Neural cell (in vitro differentiated cells): ENCODE measurements at regions not wholly inside any gene's neighbourhood (a gene's known extent, or its start where the extent isn't known, plus 50 kb on each side); places are given as distances from the start of the nearest gene placed in this dataset.

Experiments
- H2AFZ ChIP-seq: fragments of 200-600, 300-800 bp; sonication (generic), shearing (Covaris generic); 2 replicates; pipeline ENCODE4 v1.6.0; 2014; ENCODE audit warnings: low read depth, mild to moderate bottlenecking, antibody characterized with exemption, low read length, moderate library complexity
- H3F3A ChIP-seq: fragments of 200-600 bp; shearing (Covaris generic); 2 replicates; pipeline ENCODE4 v1.6.1; 2016; ENCODE audit warnings: mild to moderate bottlenecking, moderate library complexity, mixed read lengths, antibody characterized with exemption, low read length; ENCODE audit not compliant: insufficient read depth, poor library complexity, severe bottlenecking
- H3K27ac ChIP-seq: fragments of 200-600, 300-800 bp; sonication (generic), shearing (Covaris generic); 2 replicates; pipeline ENCODE4 v1.5.1; 2014; ENCODE audit warnings: mild to moderate bottlenecking, low read length, moderate library complexity
- H3K27me3 ChIP-seq: fragments of 300-800, 200-600 bp; sonication (generic), shearing (Covaris generic); 2 replicates; pipeline ENCODE4 v1.6.0; 2014; ENCODE audit warnings: mild to moderate bottlenecking, low read depth, low read length, moderate library complexity; ENCODE audit not compliant: insufficient read depth
- H3K36me3 ChIP-seq: fragments of 300-800, 200-600 bp; sonication (generic), shearing (Covaris generic); 2 replicates; pipeline ENCODE4 v1.5.1; 2014; ENCODE audit warnings: mild to moderate bottlenecking, antibody characterized with exemption, low read length, moderate library complexity; ENCODE audit not compliant: insufficient read depth
- H3K4me2 ChIP-seq: fragments of 300-800, 200-600 bp; sonication (generic), shearing (Covaris generic); 2 replicates; pipeline ENCODE4 v1.6.0; 2014; ENCODE audit warnings: mild to moderate bottlenecking, low read length
- H3K4me3 ChIP-seq: fragments of 300-800, 200-600 bp; sonication (generic), shearing (Covaris generic); 2 replicates; pipeline ENCODE4 v1.5.1; 2014; ENCODE audit warnings: mild to moderate bottlenecking, low read length, moderate library complexity
- H3K79me2 ChIP-seq: fragments of 200-600 bp; shearing (Covaris generic); replicated peaks from 2 replicates; pipeline ENCODE4 v1.6.0; 2014; ENCODE audit warnings: mild to moderate bottlenecking, low read length, moderate library complexity; ENCODE audit not compliant: insufficient read depth
- H3K9ac ChIP-seq: fragments of 300-800, 200-600 bp; sonication (generic), shearing (Covaris generic); 2 replicates; pipeline ENCODE4 v1.6.1; 2016; ENCODE audit warnings: mild to moderate bottlenecking, low read length, mixed read lengths
- H3K9me2 ChIP-seq: fragments of 200-600 bp; shearing (Covaris generic); 2 replicates; pipeline ENCODE4 v1.6.1; 2016; ENCODE audit warnings: mild to moderate bottlenecking, low read length, mixed read lengths; ENCODE audit not compliant: insufficient read depth
- H3K9me3 ChIP-seq: fragments of 200-600, 300-800 bp; sonication (generic), shearing (Covaris generic); 2 replicates; pipeline ENCODE4 v1.6.1; 2016; ENCODE audit warnings: mild to moderate bottlenecking, mixed run types, low read length, moderate library complexity, mixed read lengths
- H4K20me1 ChIP-seq: fragments of 200-600 bp; shearing (Covaris generic); 2 replicates; pipeline ENCODE4 v1.6.1; 2016; ENCODE audit warnings: mild to moderate bottlenecking, mixed run types; ENCODE audit not compliant: insufficient read depth
- EP300 ChIP-seq: fragments of 450-650 bp; conservative IDR thresholded peaks from 2 replicates; pipeline ENCODE4 v1.6.1; 2014; ENCODE audit warnings: antibody characterized with exemption, mild to moderate bottlenecking, moderate library complexity; ENCODE audit not compliant: poor library complexity, severe bottlenecking
- EZH2 ChIP-seq: fragments of 200-600, 300-800 bp; shearing (Covaris generic), sonication (generic); IDR thresholded peaks from 2 replicates; pipeline ENCODE4 v1.6.1; 2014; ENCODE audit warnings: antibody characterized with exemption, low read length, borderline replicate concordance, mild to moderate bottlenecking; ENCODE audit not compliant: insufficient read depth, poor library complexity, severe bottlenecking
- MXI1 ChIP-seq: fragments of 450-650 bp; conservative IDR thresholded peaks from 2 replicates; pipeline ENCODE4 v1.6.1; 2014; ENCODE audit warnings: antibody characterized with exemption, mild to moderate bottlenecking; ENCODE audit not compliant: poor library complexity, severe bottlenecking
- POLR2AphosphoS5 ChIP-seq: IDR thresholded peaks from 2 replicates; pipeline ENCODE4 v1.6.1; 2012
- RAD21 ChIP-seq: fragments of 450-650 bp; conservative IDR thresholded peaks from 2 replicates; pipeline ENCODE4 v1.6.1; 2014; ENCODE audit warnings: antibody characterized with exemption, mild to moderate bottlenecking, moderate library complexity
- REST ChIP-seq: IDR thresholded peaks from 2 replicates; pipeline ENCODE4 v1.6.1; 2012; ENCODE audit warnings: borderline replicate concordance
- SMC3 ChIP-seq: fragments of 450-650 bp; conservative IDR thresholded peaks from 2 replicates; pipeline ENCODE4 v1.6.1; 2014; ENCODE audit warnings: antibody characterized with exemption, mild to moderate bottlenecking, moderate library complexity; ENCODE audit not compliant: poor library complexity
- TAF1 ChIP-seq: IDR thresholded peaks from 2 replicates; pipeline ENCODE4 v1.6.1; 2012; ENCODE audit warnings: low read depth
- TF ChIP-seq, protein P1 (sequence below): fragments of 450-650 bp; IDR thresholded peaks from 2 replicates; pipeline ENCODE4 v1.5.1; 2014; ENCODE audit warnings: antibody characterized with exemption, mild to moderate bottlenecking, moderate library complexity; ENCODE audit not compliant: poor library complexity, severe bottlenecking

DNA sequence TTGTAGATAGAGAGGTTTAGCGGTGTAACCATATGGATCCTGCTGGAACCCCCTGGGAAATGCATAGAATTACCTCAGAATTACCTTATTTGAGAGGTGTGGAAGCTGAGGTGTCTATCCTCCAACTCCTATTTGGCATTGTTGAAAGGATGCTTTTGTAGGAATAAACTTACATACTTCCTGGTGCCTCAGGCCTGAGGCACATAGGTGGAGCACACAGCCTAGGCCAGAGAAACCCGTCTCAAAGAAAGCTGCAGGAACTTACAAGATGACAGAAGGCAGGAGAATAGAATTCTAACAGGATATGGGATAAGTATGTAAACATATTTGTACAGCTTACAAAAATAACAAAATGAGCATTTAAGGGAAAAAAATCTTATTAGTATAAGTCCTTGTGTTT lies 1507.2 kb upstream of the ZEB2 start:
- no peaks in the 10 kb centered on the region for H3K36me3 ChIP-seq
- H3K4me3 ChIP-seq: no peak overlapping the region
- H4K20me1 ChIP-seq: no peaks in the 10 kb centered on the region
- no peak overlapping the region for H3K4me2 ChIP-seq
- H3K9me3 ChIP-seq: no peaks in the 10 kb centered on the region
- H3K79me2 ChIP-seq: no peaks in the 10 kb centered on the region
- H3K27ac ChIP-seq: no peak overlapping the region
- no peaks in the 10 kb centered on the region for H3K27me3 ChIP-seq
- no peaks in the 10 kb centered on the region for H3F3A ChIP-seq
- no peak overlapping the region for H2AFZ ChIP-seq
- H3K9me2 ChIP-seq: no peaks in the 10 kb centered on the region
- no peak overlapping the region for H3K9ac ChIP-seq
- TF ChIP-seq POLR2AphosphoS5 (no peak), RAD21 (no peak), SMC3 (no peak), REST (no peak), EP300 (no peak), TAF1 (no peak), MXI1 (no peak), EZH2 (no peak)
- TF ChIP-seq, protein P1, sequence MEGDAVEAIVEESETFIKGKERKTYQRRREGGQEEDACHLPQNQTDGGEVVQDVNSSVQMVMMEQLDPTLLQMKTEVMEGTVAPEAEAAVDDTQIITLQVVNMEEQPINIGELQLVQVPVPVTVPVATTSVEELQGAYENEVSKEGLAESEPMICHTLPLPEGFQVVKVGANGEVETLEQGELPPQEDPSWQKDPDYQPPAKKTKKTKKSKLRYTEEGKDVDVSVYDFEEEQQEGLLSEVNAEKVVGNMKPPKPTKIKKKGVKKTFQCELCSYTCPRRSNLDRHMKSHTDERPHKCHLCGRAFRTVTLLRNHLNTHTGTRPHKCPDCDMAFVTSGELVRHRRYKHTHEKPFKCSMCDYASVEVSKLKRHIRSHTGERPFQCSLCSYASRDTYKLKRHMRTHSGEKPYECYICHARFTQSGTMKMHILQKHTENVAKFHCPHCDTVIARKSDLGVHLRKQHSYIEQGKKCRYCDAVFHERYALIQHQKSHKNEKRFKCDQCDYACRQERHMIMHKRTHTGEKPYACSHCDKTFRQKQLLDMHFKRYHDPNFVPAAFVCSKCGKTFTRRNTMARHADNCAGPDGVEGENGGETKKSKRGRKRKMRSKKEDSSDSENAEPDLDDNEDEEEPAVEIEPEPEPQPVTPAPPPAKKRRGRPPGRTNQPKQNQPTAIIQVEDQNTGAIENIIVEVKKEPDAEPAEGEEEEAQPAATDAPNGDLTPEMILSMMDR: no peak

DNA sequence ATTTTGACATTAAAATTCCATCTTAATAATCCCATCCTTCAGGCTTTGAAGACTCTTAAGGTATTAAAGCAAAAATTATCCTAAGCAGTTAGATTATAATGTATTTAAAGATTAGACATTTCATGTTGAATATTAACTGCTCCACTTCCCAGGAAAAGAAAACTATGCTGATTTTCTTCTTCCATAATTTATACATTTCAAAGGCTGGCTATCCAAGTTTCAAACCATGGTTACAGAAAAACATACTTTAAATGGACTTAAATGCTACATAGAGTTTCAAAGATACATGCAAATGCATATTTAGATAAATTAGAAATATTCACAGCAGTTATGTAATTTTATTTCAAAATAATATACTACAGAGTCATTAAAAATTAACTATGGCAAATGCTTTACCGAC lies 1505.6 kb upstream of the ZEB2 start:
- H4K20me1 ChIP-seq: no peaks in the 10 kb centered on the region
- no peaks in the 10 kb centered on the region for H3K36me3 ChIP-seq
- no peak overlapping the region for H3K27ac ChIP-seq
- no peak overlapping the region for H3K4me3 ChIP-seq
- H3K9me3 ChIP-seq: no peaks in the 10 kb centered on the region
- no peak overlapping the region for H2AFZ ChIP-seq
- no peaks in the 10 kb centered on the region for H3F3A ChIP-seq
- H3K27me3 ChIP-seq: no peaks in the 10 kb centered on the region
- H3K79me2 ChIP-seq: no peaks in the 10 kb centered on the region
- H3K9me2 ChIP-seq: no peaks in the 10 kb centered on the region
- no peak overlapping the region for H3K4me2 ChIP-seq
- no peak overlapping the region for H3K9ac ChIP-seq
- TF ChIP-seq, protein P1: no peak
- no peak for TF ChIP-seq EZH2
